Stimulated activated naive B cell treated with anti-CD40 and anti-IgM and Interleukin-4, amounts not matched to agents 10 μg/mL and 1 μg/mL and 100 μg/mL, for 72 hours (primary cell): ENCODE measurements at regions not wholly inside any gene's neighbourhood (a gene's known extent, or its start where the extent isn't known, plus 50 kb on each side); places are given as distances from the start of the nearest gene placed in this dataset.

Source experiments
- ATAC-seq, 2 donors: fragments of 150-1000 bp; cut with Tn5 transposase; replicated peaks; 2 replicates each; pipeline ENCODE4 v1.10.0; 2021; ENCODE audit warnings: moderate library complexity in 1 of 2
- DNase-seq: peaks from one replicate; pipeline ENCODE4 v3.0.0; 2021
- H3K27ac Mint-ChIP-seq: one replicate; pipeline ENCODE4 v1.8.0; 2022; ENCODE audit warnings: mild to moderate bottlenecking, mixed read lengths
- H3K27me3 Mint-ChIP-seq, 2 donors: one replicate each; pipeline ENCODE4 v1.8.0; 2022; ENCODE audit warnings: mixed read lengths in 2 of 2
- H3K36me3 Mint-ChIP-seq, 2 donors: one replicate each; pipeline ENCODE4 v1.8.0; 2022; ENCODE audit warnings: mixed read lengths in 2 of 2, mild to moderate bottlenecking in 1 of 2
- H3K4me1 Mint-ChIP-seq, 2 donors: one replicate each; pipeline ENCODE4 v1.8.0; 2022; ENCODE audit warnings: mixed read lengths in 2 of 2, mild to moderate bottlenecking in 1 of 2
- H3K4me3 Mint-ChIP-seq, 2 donors: one replicate each; pipeline ENCODE4 v1.8.0; 2022; ENCODE audit warnings: mild to moderate bottlenecking in 2 of 2, mixed read lengths in 2 of 2, moderate library complexity in 1 of 2
- H3K9me3 Mint-ChIP-seq, 2 donors: one replicate each; pipeline ENCODE4 v1.8.0; 2022; ENCODE audit warnings: mixed read lengths in 2 of 2, mild to moderate bottlenecking in 1 of 2

- no peak overlapping the region for H3K27ac Mint-ChIP-seq
- ATAC-seq = no peak
- peaks cover 23 to 51% of the 10 kb centered on the region in 2 donors for H3K27me3 Mint-ChIP-seq
- no peaks in the 10 kb centered on the region for H3K36me3 Mint-ChIP-seq
- H3K4me3 Mint-ChIP-seq = no peak overlapping the region
- DNase-seq = no peak
- H3K4me1 Mint-ChIP-seq = no peaks in the 10 kb centered on the region
- H3K9me3 Mint-ChIP-seq = peaks cover 1 to 4% of the 10 kb centered on the region in 2 donors
Measured at GRCh38 chr20:5442101-5442500, 125.3 kb upstream of the PROKR2 start.

GRCh38 chr20:5434116-5434515 lies 117.4 kb upstream of the PROKR2 start:
- Mint-ChIP-seq H3K4me1 (no peaks in the 10 kb centered on the region), H3K36me3 (no peaks in the 10 kb centered on the region), H3K4me3 (no peak overlapping the region), H3K9me3 (peaks cover 1 to 4% of the 10 kb centered on the region in 2 donors), H3K27ac (no peak overlapping the region), H3K27me3 (peaks cover 17 to 18% of the 10 kb centered on the region in 2 donors)
- ATAC-seq = no peak
- DNase-seq = no peak

- ATAC-seq = no peak
- DNase-seq = no peak
- Mint-ChIP-seq H3K4me3 (no peak overlapping the region), H3K4me1 (no peaks in the 10 kb centered on the region), H3K27me3 (peaks cover 17 to 18% of the 10 kb centered on the region in 2 donors), H3K27ac (no peak overlapping the region), H3K36me3 (no peaks in the 10 kb centered on the region), H3K9me3 (no peaks in the 10 kb centered on the region)
Measured at GRCh38 chr20:5433352-5433751, 116.6 kb upstream of the PROKR2 start.

- DNase-seq (no peak), ATAC-seq (no peak)
- Mint-ChIP-seq H3K27me3 (peaks cover 17 to 18% of the 10 kb centered on the region in 2 donors), H3K4me1 (no peaks in the 10 kb centered on the region), H3K9me3 (no peaks in the 10 kb centered on the region), H3K36me3 (no peaks in the 10 kb centered on the region), H3K27ac (no peak overlapping the region), H3K4me3 (no peak overlapping the region)
Measured at GRCh38 chr20:5432030-5432429, 115.3 kb upstream of the PROKR2 start.

GRCh38 chr20:5430670-5431069 lies 113.9 kb upstream of the PROKR2 start:
- no peak for DNase-seq
- no peak overlapping the region for H3K4me3 Mint-ChIP-seq
- no peak overlapping the region for H3K27ac Mint-ChIP-seq
- peaks cover 17 to 19% of the 10 kb centered on the region in 2 donors for H3K27me3 Mint-ChIP-seq
- no peak for ATAC-seq
- H3K36me3 Mint-ChIP-seq = no peaks in the 10 kb centered on the region
- no peaks in the 10 kb centered on the region for H3K9me3 Mint-ChIP-seq
- H3K4me1 Mint-ChIP-seq = no peaks in the 10 kb centered on the region

- H3K36me3 Mint-ChIP-seq = no peaks in the 10 kb centered on the region
- no peak overlapping the region for H3K4me3 Mint-ChIP-seq
- no peaks in the 10 kb centered on the region for H3K4me1 Mint-ChIP-seq
- DNase-seq = no peak
- no peak overlapping the region for H3K27ac Mint-ChIP-seq
- peaks cover 0 to 2% of the 10 kb centered on the region in 2 donors for H3K9me3 Mint-ChIP-seq
- no peak for ATAC-seq
- peaks cover 15 to 37% of the 10 kb centered on the region in 2 donors for H3K27me3 Mint-ChIP-seq
Measured at GRCh38 chr20:5426026-5426425, 109.3 kb upstream of the PROKR2 start.

GRCh38 chr20:5416086-5416485 lies 99.3 kb upstream of the PROKR2 start:
- ATAC-seq = no peak
- Mint-ChIP-seq H3K4me1 (no peaks in the 10 kb centered on the region), H3K9me3 (peaks cover 0 to 6% of the 10 kb centered on the region in 2 donors), H3K4me3 (no peak overlapping the region), H3K27me3 (peaks cover 8 to 15% of the 10 kb centered on the region in 2 donors), H3K36me3 (no peaks in the 10 kb centered on the region), H3K27ac (no peak overlapping the region)
- no peak for DNase-seq

- Mint-ChIP-seq H3K4me3 (no peak overlapping the region), H3K27me3 (peaks cover 4 to 13% of the 10 kb centered on the region in 2 donors), H3K9me3 (peaks cover 0 to 3% of the 10 kb centered on the region in 2 donors), H3K36me3 (no peaks in the 10 kb centered on the region), H3K27ac (no peak overlapping the region), H3K4me1 (no peaks in the 10 kb centered on the region)
- ATAC-seq (no peak), DNase-seq (no peak)
Measured at GRCh38 chr20:5413394-5413793, 96.6 kb upstream of the PROKR2 start.

- Mint-ChIP-seq H3K36me3 (no peaks in the 10 kb centered on the region), H3K27ac (no peak overlapping the region)
Measured at GRCh38 chr20:5410470-5410869, 93.7 kb upstream of the PROKR2 start.

GRCh38 chr20:5402903-5403531 lies 86.3 kb upstream of the PROKR2 start:
- Mint-ChIP-seq H3K27me3 (peaks cover 19 to 23% of the 10 kb centered on the region in 2 donors), H3K4me3 (no peak overlapping the region), H3K36me3 (no peaks in the 10 kb centered on the region), H3K4me1 (no peaks in the 10 kb centered on the region), H3K9me3 (peaks cover 9 to 14% of the 10 kb centered on the region in 2 donors), H3K27ac (no peak overlapping the region)
- no peak for DNase-seq
- peak; percentile 79 to 82 for ATAC-seq

More at GRCh38 chr20:5410470-5410869, 93.7 kb upstream of the PROKR2 start:
- Mint-ChIP-seq H3K4me1 (no peaks in the 10 kb centered on the region), H3K4me3 (no peak overlapping the region), H3K27me3 (peaks cover 13 to 22% of the 10 kb centered on the region in 2 donors), H3K9me3 (peaks cover under 1 to 5% of the 10 kb centered on the region in 2 donors)
- no peak for ATAC-seq
- no peak for DNase-seq

- no peaks in the 10 kb centered on the region for H3K4me1 Mint-ChIP-seq
- no peak overlapping the region for H3K27ac Mint-ChIP-seq
- no peak for DNase-seq
- H3K4me3 Mint-ChIP-seq = no peak overlapping the region
- H3K36me3 Mint-ChIP-seq = no peaks in the 10 kb centered on the region
- peaks cover 9 to 14% of the 10 kb centered on the region in 2 donors for H3K9me3 Mint-ChIP-seq
- ATAC-seq = no peak
- peaks cover 25 to 26% of the 10 kb centered on the region in 2 donors for H3K27me3 Mint-ChIP-seq
Measured at GRCh38 chr20:5401277-5401875, 84.6 kb upstream of the PROKR2 start.

GRCh38 chr20:5400164-5400762 lies 83.5 kb upstream of the PROKR2 start:
- no peak for DNase-seq
- no peaks in the 10 kb centered on the region for H3K36me3 Mint-ChIP-seq
- ATAC-seq = no peak
- H3K27ac Mint-ChIP-seq = no peak overlapping the region
- H3K4me1 Mint-ChIP-seq = no peaks in the 10 kb centered on the region
- no peak overlapping the region for H3K4me3 Mint-ChIP-seq
- H3K9me3 Mint-ChIP-seq = peaks cover 7 to 12% of the 10 kb centered on the region in 2 donors
- H3K27me3 Mint-ChIP-seq = peaks cover 19 to 23% of the 10 kb centered on the region in 2 donors

GRCh38 chr20:5397393-5397792 lies 80.6 kb upstream of the PROKR2 start:
- ATAC-seq (no peak), DNase-seq (no peak)
- peaks cover 19 to 22% of the 10 kb centered on the region in 2 donors for H3K27me3 Mint-ChIP-seq
- H3K36me3 Mint-ChIP-seq = no peaks in the 10 kb centered on the region
- H3K4me3 Mint-ChIP-seq = no peak overlapping the region
- no peak overlapping the region for H3K27ac Mint-ChIP-seq
- H3K4me1 Mint-ChIP-seq = no peaks in the 10 kb centered on the region
- peaks cover 0 to 5% of the 10 kb centered on the region in 2 donors for H3K9me3 Mint-ChIP-seq

GRCh38 chr20:5395932-5396727 lies 79.4 kb upstream of the PROKR2 start:
- Mint-ChIP-seq H3K27me3 (peaks cover 20 to 22% of the 10 kb centered on the region in 2 donors), H3K36me3 (no peaks in the 10 kb centered on the region), H3K4me3 (no peak overlapping the region), H3K9me3 (peaks cover 0 to 5% of the 10 kb centered on the region in 2 donors), H3K27ac (no peak overlapping the region), H3K4me1 (no peaks in the 10 kb centered on the region)
- DNase-seq = no peak
- ATAC-seq = no peak
